HG03175 (cell line): ENCODE measurements at regions not wholly inside any gene's neighbourhood (a gene's known extent, or its start where the extent isn't known, plus 50 kb on each side); places are given as distances from the start of the nearest gene placed in this dataset.

Experiments used
- ATAC-seq: cut with Tn5 transposase; IDR thresholded peaks from one replicate; pipeline ENCODE4 v1.9.1; 2021; ENCODE audit warnings: mild to moderate bottlenecking, moderate library complexity; ENCODE audit not compliant: unreplicated experiment

- no peak for ATAC-seq
These were observed 596.4 kb downstream of the PCDH18 start for GRCh38 chr4:136935871-136936270.

- no peak for ATAC-seq
These were observed 597.0 kb downstream of the PCDH18 start for GRCh38 chr4:136935305-136935704.

- no peak for ATAC-seq
These were observed 597.7 kb downstream of the PCDH18 start for GRCh38 chr4:136934601-136935000.

GRCh38 chr4:136931781-136932180 lies 600.5 kb downstream of the PCDH18 start:
- ATAC-seq = no peak

GRCh38 chr4:136928957-136929411 lies 603.3 kb downstream of the PCDH18 start:
- no peak for ATAC-seq

GRCh38 chr4:136927172-136927571 lies 605.1 kb downstream of the PCDH18 start:
- ATAC-seq = no peak

GRCh38 chr4:136925203-136925602 lies 607.1 kb downstream of the PCDH18 start:
- ATAC-seq = no peak

- no peak for ATAC-seq
These were observed 610.2 kb downstream of the PCDH18 start for GRCh38 chr4:136922066-136922465.

- no peak for ATAC-seq
These were observed 612.0 kb downstream of the PCDH18 start for GRCh38 chr4:136920092-136920881.

- ATAC-seq = no peak
These were observed 613.5 kb downstream of the PCDH18 start for GRCh38 chr4:136918772-136919171.

- ATAC-seq = no peak
These were observed 614.8 kb downstream of the PCDH18 start for GRCh38 chr4:136917312-136918110.

- no peak for ATAC-seq
These were observed 622.7 kb downstream of the PCDH18 start for GRCh38 chr4:136909626-136910025.

- ATAC-seq = no peak
These were observed 624.2 kb downstream of the PCDH18 start for GRCh38 chr4:136908122-136908521.

- no peak for ATAC-seq
These were observed 631.6 kb downstream of the PCDH18 start for GRCh38 chr4:136900696-136901095.

GRCh38 chr4:136898590-136899248 lies 633.6 kb downstream of the PCDH18 start:
- ATAC-seq = no peak

- ATAC-seq = no peak
These were observed 638.7 kb downstream of the PCDH18 start for GRCh38 chr4:136893573-136893972.

- ATAC-seq = no peak
These were observed 650.6 kb downstream of the PCDH18 start for GRCh38 chr4:136881666-136882065.

GRCh38 chr4:136873555-136873954 lies 658.7 kb downstream of the PCDH18 start:
- no peak for ATAC-seq

GRCh38 chr4:136867465-136867864 lies 664.8 kb downstream of the PCDH18 start:
- no peak for ATAC-seq

- no peak for ATAC-seq
These were observed 666.8 kb downstream of the PCDH18 start for GRCh38 chr4:136865526-136865925.

- ATAC-seq = peak; percentile 83
These were observed 667.6 kb downstream of the PCDH18 start for GRCh38 chr4:136864604-136865185.
